ENCODE measurements at regions not wholly inside any gene's neighbourhood (a gene's known extent, or its start where the extent isn't known, plus 50 kb on each side); places are given as distances from the start of the nearest gene placed in this dataset.

- TF ChIP-seq CTCF (IDR thresholded peaks at IDR 0.05; ENCODE audit: low read length, missing control alignments), result no peak
- no peak overlapping the region for H3K4me3 ChIP-seq (replicated peaks; ENCODE audit: low read depth, low read length)
- DNase-seq (ENCODE audit: low read depth), result no peak
Observed at GRCh38 chr9:131791542-131792254, 51.8 kb upstream of the RAPGEF1 start.
